Psoas muscle (tissue), 7 donors: ENCODE measurements at regions not wholly inside any gene's neighbourhood (a gene's known extent, or its start where the extent isn't known, plus 50 kb on each side); places are given as distances from the start of the nearest gene placed in this dataset.

Experiments used
- ATAC-seq, 4 donors: fragments of 200-7000 bp; cut with Tn5 transposase; one replicate each; pipeline ENCODE4 v1.9.1; 2020; ENCODE audit warnings: moderate library complexity in 3 of 4, mild to moderate bottlenecking in 2 of 4
- DNase-seq, 2 donors: peaks; one replicate each; pipeline ENCODE4 v3.0.0-alpha.2; 2020
- H3K27ac ChIP-seq: fragments of 200-600 bp; one replicate; pipeline ENCODE4 v1.8.0; 2022
- H3K27me3 ChIP-seq, 3 donors: fragments of 200-600 bp in 1 of 3; one replicate each; pipeline versions ENCODE4 v1.6.1 to v1.8.0; 2013 to 2022; ENCODE audit warnings: low read length in 2 of 3, mild to moderate bottlenecking in 2 of 3, moderate library complexity in 1 of 3; ENCODE audit not compliant: insufficient read depth in 3 of 3
- H3K36me3 ChIP-seq, 2 donors: fragments of 200-600 bp in 1 of 2; one replicate each; pipeline versions ENCODE4 v1.6.1 to v1.8.0; 2013 to 2022; ENCODE audit warnings: low read depth in 1 of 2, mild to moderate bottlenecking in 1 of 2, moderate library complexity in 1 of 2; ENCODE audit not compliant: insufficient read depth in 1 of 2
- H3K4me1 ChIP-seq: fragments of 200-600 bp; one replicate; pipeline ENCODE4 v1.8.0; 2022
- H3K4me3 ChIP-seq: fragments of 200-600 bp; one replicate; pipeline ENCODE4 v1.8.0; 2022; ENCODE audit warnings: mild to moderate bottlenecking
- H3K9me3 ChIP-seq: fragments of 200-600 bp; one replicate; pipeline ENCODE4 v1.8.0; 2022
- WGBS, 3 donors: extraction: QIAGEN DNeasy Blood & Tissue Kit; methylation state at CpG; one replicate each; pipeline versions ENCODE4 v1.1.6 to v1.1.7; 2013; 5-methylcytosine and 5-hydroxymethylcytosine counted together
- intact Hi-C, 2 donors: fragments of 100-400 bp; cut with DNase I; formaldehyde crosslinking; loops; one replicate each; pipeline versions ENCODE4 v1.11.0 to v1.14.2; 2022
- TF ChIP-seq, protein P1 (sequence below): fragments of 200-600 bp; IDR thresholded peaks from one replicate; pipeline ENCODE4 v1.8.0; 2022; ENCODE audit warnings: antibody characterized with exemption
- donor health status: healthy with polysubstance abuse.
- donor health status: DM: no; HTN: no; CAD: no; lungs with moderate emphysema.
- donor health status: Bipolar disorder and iron deficiency.
- donor health status: healthy.
- donor health status: DM: yes; HTN: yes; CAD: no.
- donor health status: DM: no; HTN: no; CAD: no.
- donor health status: DM: yes; HTN: yes; CAD: no.

DNA sequence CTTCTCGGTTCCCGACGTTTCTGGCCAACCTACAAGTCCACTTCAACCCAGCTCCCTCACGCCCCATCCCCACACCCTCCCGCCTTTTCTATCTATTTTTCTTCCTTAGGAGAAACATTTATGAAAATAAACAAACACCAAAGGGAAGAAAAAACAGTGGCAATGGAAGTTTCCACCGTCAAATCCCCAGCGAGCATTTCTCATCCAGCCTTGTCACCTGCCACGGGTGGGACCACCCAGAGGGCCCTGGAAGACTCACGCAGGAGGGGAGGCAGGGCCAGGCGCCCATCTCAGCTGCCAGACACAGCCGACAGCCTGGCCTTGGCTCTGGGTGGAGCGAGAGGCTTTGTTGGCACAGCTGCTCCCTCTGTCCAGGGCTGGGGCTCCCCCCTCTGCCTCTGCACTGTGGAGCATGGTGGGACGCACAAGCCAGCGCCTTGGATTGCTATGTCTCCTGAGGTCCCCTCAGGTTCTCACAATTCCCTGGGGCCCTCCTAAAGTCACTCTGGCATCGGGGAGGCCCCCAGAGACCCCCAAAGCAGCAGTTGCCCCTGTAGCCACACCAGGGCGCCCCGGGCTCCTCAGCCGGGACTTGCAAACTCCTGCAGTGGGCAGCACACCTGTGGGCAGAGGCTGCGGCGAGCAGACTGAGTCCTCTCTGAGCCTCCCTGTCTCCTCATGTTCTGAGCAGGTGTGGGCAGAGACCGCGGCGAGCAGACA lies 395.7 kb upstream of the SALL3 start:
- peaks cover 0 to 3% (median 0%) of the 10 kb centered on the region in 3 donors for H3K27me3 ChIP-seq
- H3K9me3 ChIP-seq = no peaks in the 10 kb centered on the region
- H3K27ac ChIP-seq = no peak overlapping the region
- no peaks in the 10 kb centered on the region for H3K36me3 ChIP-seq
- WGBS, 3 donors = 60 to 69% (median 64%) methylated on average over 21 to 23 of the region's 23 CpGs
- no peaks in the 10 kb centered on the region for H3K4me1 ChIP-seq
- H3K4me3 ChIP-seq = no peak overlapping the region
- ATAC-seq (no peak), DNase-seq (no peak)
- TF ChIP-seq, protein P1, sequence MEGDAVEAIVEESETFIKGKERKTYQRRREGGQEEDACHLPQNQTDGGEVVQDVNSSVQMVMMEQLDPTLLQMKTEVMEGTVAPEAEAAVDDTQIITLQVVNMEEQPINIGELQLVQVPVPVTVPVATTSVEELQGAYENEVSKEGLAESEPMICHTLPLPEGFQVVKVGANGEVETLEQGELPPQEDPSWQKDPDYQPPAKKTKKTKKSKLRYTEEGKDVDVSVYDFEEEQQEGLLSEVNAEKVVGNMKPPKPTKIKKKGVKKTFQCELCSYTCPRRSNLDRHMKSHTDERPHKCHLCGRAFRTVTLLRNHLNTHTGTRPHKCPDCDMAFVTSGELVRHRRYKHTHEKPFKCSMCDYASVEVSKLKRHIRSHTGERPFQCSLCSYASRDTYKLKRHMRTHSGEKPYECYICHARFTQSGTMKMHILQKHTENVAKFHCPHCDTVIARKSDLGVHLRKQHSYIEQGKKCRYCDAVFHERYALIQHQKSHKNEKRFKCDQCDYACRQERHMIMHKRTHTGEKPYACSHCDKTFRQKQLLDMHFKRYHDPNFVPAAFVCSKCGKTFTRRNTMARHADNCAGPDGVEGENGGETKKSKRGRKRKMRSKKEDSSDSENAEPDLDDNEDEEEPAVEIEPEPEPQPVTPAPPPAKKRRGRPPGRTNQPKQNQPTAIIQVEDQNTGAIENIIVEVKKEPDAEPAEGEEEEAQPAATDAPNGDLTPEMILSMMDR = no peak
- intact Hi-C loops = no loop called here

DNA sequence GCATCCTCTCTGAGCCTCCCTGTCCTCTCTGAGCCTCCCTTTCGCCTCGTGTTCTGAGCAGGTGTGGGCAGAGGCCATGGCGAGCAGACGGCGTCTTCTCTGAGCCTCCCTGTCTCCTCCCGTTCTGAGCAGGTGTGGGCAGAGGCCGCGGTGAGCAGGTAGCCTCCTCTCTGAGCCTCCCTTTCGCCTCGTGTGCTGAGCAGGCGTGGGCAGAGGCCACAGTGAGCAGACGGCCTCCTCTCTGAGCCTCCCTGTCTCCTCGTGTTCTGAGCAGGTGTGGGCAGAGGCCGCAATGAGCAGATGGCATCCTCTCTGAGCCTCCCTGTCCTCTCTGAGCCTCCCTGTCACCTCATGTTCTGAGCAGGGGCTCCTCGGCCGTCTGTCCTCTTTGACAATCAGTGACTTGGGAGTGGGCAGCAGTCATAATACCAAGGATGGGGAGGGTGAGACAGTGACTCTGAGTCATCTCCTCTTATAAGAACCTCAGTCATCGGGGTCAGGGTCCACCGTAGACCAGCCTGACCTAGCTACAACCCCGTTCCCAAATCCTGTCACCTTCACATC lies 395.1 kb upstream of the SALL3 start:
- Histone ChIP-seq H3K27me3 (peaks cover 0 to 3% (median 0%) of the 10 kb centered on the region in 3 donors), H3K4me1 (no peaks in the 10 kb centered on the region), H3K27ac (no peak overlapping the region), H3K9me3 (no peaks in the 10 kb centered on the region), H3K36me3 (no peaks in the 10 kb centered on the region), H3K4me3 (no peak overlapping the region)
- 84 to 89% (median 87%) methylated on average over 19 of the region's 19 CpGs for WGBS, 3 donors
- ATAC-seq (no peak), DNase-seq (no peak)
- intact Hi-C loops = no loop called here
- TF ChIP-seq, protein P1 = no peak

DNA sequence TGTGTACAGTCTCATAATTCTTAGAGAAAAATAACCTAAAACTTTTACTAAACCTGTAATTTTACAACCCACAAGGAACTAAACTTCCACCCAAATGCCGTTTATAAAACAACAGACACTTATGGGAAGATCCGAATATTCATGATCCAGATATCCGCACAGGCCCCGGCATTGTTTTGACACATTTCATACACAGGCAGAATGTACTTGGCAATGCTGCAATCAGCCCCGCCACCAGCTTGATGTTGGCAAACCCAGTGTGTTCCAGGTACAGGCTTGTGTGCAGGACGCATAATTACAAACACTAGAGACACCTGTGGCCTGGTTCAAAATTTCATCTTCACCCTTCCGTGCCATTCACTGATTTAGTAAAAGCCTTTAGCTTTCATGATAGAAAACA lies 393.0 kb upstream of the SALL3 start:
- H3K9me3 ChIP-seq = peaks cover 8% of the 10 kb centered on the region
- no peak overlapping the region for H3K27ac ChIP-seq
- no peak overlapping the region for H3K4me3 ChIP-seq
- TF ChIP-seq, protein P1 = no peak
- ATAC-seq = no peak
- H3K36me3 ChIP-seq = no peaks in the 10 kb centered on the region
- no peaks in the 10 kb centered on the region for H3K4me1 ChIP-seq
- DNase-seq = no peak
- WGBS, 3 donors = 43 to 66% (median 62%) methylated on average over 7 of the region's 7 CpGs
- no peaks in the 10 kb centered on the region for H3K27me3 ChIP-seq
- intact Hi-C loops = no loop called here

DNA sequence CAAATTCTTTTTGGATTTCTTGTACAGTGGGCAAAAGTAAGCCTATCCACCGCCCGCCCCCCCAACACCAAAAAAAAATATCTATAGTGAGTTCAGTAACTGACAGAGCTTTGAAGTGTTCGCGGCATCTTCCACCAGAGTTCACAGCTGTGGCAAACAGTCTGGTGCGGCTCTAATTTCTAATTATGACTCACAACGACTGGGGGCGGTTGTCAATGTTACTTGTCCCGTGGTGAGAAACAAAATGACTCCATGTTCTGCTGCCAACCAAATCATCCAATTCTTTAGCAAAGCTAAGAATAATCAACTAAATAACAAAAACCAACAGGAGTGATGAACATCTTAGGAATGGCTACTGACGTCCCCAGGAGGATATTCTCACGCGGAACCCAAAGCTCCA lies 392.5 kb upstream of the SALL3 start:
- TF ChIP-seq, protein P1 = no peak
- 24 to 35% (median 34%) methylated on average over 11 of the region's 11 CpGs for WGBS, 3 donors
- intact Hi-C loops = no loop called here

More for the DNA sequence above, 392.5 kb upstream of the SALL3 start:
- ATAC-seq = no peak
- Histone ChIP-seq H3K9me3 (peaks cover 8% of the 10 kb centered on the region), H3K36me3 (no peaks in the 10 kb centered on the region), H3K4me1 (no peaks in the 10 kb centered on the region), H3K27ac (no peak overlapping the region), H3K27me3 (no peaks in the 10 kb centered on the region), H3K4me3 (no peak overlapping the region)
- no peak for DNase-seq
